NT2/D1 (cell line): ENCODE measurements at regions not wholly inside any gene's neighbourhood (a gene's known extent, or its start where the extent isn't known, plus 50 kb on each side); places are given as distances from the start of the nearest gene placed in this dataset.

Experiments
- SUZ12 ChIP-seq: IDR thresholded peaks from 2 replicates; pipeline ENCODE4 v1.6.1; 2011; ENCODE audit not compliant: insufficient read length, insufficient read depth; ENCODE audit errors: extremely low read depth
- ZNF274 ChIP-seq: IDR thresholded peaks from 2 replicates; pipeline ENCODE4 v1.6.1; 2011; ENCODE audit warnings: mild to moderate bottlenecking, low read depth, low read length

DNA sequence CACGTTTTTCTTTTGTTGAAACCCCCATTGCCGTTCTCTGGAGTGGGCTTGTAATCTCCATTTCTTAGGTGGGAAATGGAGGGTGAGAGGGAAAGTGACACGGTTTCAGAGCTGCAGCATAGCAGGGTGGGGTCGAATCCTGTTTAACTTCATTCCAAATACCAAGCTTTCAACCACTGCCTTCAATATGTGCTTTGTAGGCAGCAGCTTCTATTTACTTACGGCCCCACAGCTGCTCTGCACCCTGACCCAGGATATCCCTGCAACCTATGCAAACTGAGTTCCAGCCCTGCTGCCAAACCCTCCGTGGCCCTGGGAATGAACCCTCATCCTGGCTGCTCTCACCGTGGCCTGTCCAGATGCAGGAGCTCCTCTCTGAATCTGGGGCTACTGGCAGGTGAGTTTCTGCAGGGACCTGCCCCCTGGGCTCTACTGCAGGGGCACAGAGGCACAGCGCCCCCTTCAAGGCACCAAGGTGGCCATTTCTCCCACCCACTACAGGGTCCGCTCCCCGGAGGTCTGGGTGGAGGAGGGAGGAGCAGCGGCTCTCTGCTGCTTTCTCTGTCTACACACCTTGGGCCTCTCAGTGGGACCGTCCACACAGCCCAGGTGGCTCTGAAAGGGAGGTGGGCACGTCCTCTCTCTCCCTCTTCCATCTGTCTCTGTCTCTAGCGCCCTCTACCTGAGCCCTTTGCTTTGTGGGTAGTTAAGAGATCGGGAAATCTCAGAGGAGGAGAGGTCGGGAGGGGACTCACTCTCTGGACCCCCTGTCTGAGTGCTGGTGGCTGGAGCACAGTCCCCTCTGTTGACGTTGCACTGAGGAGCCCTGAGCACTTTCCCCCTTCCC, 279.1 kb downstream of the BRD1 start:
- no peak for TF ChIP-seq SUZ12
- TF ChIP-seq ZNF274 = no peak
